ES-I3 (cell line): ENCODE measurements at regions not wholly inside any gene's neighbourhood (a gene's known extent, or its start where the extent isn't known, plus 50 kb on each side); places are given as distances from the start of the nearest gene placed in this dataset.

Experiments
- H3K36me3 ChIP-seq: 2 replicates; pipeline ENCODE4 v1.6.1; 2013; ENCODE audit warnings: mild to moderate bottlenecking, low read length, control low read depth, moderate library complexity; ENCODE audit not compliant: insufficient read depth
- H3K4me1 ChIP-seq: 2 replicates; pipeline ENCODE4 v1.6.1; 2013; ENCODE audit warnings: mild to moderate bottlenecking, control low read depth, low read length; ENCODE audit not compliant: insufficient read depth
- H3K9ac ChIP-seq: 2 replicates; pipeline ENCODE4 v1.6.1; 2013; ENCODE audit warnings: low read depth, mild to moderate bottlenecking, low read length, moderate library complexity
- H3K9me3 ChIP-seq: 2 replicates; pipeline ENCODE4 v1.6.1; 2013; ENCODE audit warnings: mild to moderate bottlenecking, low read length, moderate library complexity; ENCODE audit not compliant: control insufficient read depth, insufficient read depth

GRCh38 chr5:167488371-167488770, 803.1 kb upstream of the WWC1 start:
- Histone ChIP-seq H3K36me3 (no peaks in the 10 kb centered on the region), H3K9me3 (no peaks in the 10 kb centered on the region), H3K9ac (no peak overlapping the region), H3K4me1 (no peaks in the 10 kb centered on the region)

DNA sequence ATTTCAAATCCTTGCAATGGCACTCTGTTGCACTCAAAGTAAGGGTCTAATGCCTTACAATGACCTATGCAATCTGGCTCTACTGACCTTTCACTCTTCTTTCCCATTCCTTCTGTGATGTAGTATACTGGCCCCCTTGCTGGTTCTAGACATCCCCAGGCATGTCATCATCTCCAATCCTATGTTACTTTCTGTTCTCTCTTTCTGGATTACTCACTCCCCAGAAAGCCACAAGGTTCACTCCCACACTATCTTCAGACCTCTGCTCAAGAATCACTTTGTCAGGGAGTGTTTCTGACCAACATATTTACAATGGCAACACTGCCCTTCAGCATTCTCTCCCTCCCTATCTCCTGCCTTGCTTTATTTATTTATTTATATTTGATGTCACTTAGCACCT, 802.2 kb upstream of the WWC1 start:
- no peaks in the 10 kb centered on the region for H3K9me3 ChIP-seq
- no peaks in the 10 kb centered on the region for H3K36me3 ChIP-seq
- no peak overlapping the region for H3K9ac ChIP-seq
- H3K4me1 ChIP-seq = no peaks in the 10 kb centered on the region

DNA sequence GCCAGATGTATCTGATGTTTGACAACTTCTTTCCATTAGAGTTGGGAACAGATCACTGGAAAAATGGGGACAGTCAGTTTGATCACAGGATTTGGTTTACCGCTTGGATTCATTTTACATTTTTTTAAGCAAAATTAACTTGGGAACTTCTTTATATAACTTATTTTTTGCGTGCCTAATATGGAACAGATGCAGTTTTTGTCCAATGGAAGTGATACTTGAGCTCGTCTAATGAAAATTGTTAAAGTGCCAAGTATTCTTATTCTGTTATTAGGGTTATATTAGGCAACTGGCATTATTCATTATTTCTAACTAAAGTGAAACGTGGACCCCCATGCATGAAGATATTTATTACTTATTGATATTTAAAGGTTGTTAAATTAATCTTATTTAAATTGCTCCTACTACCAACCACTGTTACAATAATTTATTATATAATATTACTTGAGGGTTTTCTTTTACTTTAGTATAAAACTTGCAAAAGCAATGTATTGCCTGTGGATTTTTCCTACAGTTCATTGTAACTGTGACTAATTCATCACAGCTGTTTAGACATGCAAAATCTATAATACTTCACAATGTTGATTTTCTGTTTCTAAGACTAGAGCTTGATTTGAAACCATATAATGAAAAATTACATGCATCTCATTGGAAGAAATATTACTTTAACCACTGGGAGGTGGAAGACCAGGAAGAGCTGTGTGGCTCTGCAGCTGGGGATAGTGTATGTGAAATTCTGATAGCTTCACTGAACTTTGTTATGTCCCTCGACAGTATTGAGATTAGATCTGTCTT, 787.3 kb upstream of the WWC1 start:
- H3K9ac ChIP-seq = no peak overlapping the region
- H3K36me3 ChIP-seq = no peaks in the 10 kb centered on the region
- H3K9me3 ChIP-seq = no peaks in the 10 kb centered on the region
- H3K4me1 ChIP-seq = no peaks in the 10 kb centered on the region

DNA sequence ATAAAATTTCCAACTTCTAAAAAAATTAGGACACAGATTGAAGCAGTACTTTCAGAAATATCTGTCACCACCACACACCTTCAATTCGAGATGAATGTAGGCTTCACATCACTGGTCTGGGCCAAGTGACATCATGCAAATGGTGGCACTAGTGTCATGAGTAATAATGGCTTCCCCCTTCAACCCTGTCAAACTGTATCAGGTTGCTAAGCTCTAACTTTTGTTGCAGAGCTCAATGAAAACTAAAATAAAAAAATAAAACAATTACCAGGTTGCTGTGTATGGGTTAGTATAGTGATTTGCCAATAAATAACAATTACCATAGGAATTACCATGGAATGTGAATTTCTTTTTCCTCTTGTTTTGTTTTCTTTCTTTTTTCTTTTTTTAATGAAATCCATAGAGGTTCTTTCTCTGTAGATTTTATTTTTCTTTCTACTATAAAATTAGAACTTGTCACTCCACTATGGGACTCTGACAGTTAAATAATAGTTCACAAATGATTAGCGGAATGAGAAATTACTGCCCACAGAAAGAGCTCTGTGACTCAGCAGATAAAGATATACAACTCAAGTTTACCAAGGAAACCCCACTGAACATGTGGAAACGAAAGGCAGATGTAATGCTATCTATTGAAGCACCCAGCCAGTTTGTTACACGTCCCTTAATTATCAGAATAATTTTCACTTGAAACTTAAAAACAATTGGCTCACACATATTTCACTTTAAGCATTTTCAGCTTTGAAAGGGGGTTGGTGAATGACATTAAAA, 783.8 kb upstream of the WWC1 start:
- H3K4me1 ChIP-seq = peaks cover 25% of the 10 kb centered on the region
- H3K9ac ChIP-seq = no peak overlapping the region
- H3K36me3 ChIP-seq = no peaks in the 10 kb centered on the region
- no peaks in the 10 kb centered on the region for H3K9me3 ChIP-seq

DNA sequence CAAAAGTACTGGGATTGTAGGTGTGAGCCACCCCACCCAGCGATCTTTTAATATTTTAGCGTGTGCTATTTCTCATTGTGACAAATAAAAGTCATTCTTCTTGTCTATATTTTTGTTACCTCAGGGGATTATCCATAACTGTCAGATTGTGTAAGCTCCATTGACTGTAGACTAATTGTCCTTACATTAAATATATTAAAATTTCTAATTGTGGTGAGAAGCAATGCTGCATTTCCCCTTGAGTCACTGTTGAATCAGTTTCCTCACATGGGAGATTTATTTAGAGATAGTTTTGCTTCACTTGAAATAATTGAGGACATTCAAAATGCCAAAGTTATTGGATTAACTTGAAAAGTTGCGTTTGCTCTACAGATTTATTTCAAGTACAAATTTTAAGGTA, 782.4 kb upstream of the WWC1 start:
- Histone ChIP-seq H3K9ac (no peak overlapping the region), H3K4me1 (peaks cover 28% of the 10 kb centered on the region), H3K36me3 (no peaks in the 10 kb centered on the region), H3K9me3 (no peaks in the 10 kb centered on the region)

DNA sequence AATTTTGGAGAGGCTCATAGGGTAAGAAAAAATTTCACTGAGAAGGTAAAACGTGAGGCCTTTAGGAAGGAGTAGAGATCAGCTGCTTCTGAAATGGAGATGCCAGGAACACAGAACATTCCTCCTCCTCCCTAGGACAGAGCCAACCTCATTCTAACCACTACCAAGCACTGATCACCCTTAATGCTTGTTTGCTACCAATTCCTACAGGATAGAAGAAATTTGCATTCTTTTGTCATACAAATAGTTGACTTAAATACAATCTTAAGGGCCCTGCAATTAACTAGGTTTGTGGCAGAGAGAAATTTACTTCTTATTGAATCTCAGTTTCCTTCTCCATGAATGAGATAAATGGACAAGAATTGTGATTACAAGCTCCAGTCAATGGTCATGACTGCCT, 780.2 kb upstream of the WWC1 start:
- Histone ChIP-seq H3K9ac (no peak overlapping the region; the same call in 1 of the 2 replicates), H3K36me3 (no peaks in the 10 kb centered on the region), H3K4me1 (peaks cover 28% of the 10 kb centered on the region), H3K9me3 (no peaks in the 10 kb centered on the region; the same call in 1 of the 2 replicates)

DNA sequence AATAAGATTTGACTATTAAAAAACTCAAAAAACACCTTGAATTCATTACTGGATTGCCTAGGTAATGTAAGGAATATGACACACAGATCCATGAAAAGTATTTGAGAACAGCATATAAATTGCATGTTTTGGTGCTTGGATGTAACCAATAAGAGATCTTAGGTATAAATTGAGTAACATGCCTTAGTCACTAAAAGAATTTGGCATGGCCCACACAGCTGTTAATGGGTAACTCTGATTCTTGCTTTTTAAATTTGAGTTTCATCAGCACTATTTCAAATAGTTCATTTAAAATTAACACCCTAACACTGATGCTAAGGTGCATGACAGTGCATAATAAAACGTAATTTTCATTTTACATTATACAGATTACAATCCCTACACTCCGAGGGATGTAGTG, 779.3 kb upstream of the WWC1 start:
- Histone ChIP-seq H3K4me1 (peaks cover 31% of the 10 kb centered on the region), H3K9ac (no peak overlapping the region), H3K36me3 (no peaks in the 10 kb centered on the region), H3K9me3 (no peaks in the 10 kb centered on the region; the same call in 1 of the 2 replicates)

GRCh38 chr5:167513381-167513780, 778.1 kb upstream of the WWC1 start:
- H3K9me3 ChIP-seq = no peaks in the 10 kb centered on the region; the same call in 1 of the 2 replicates
- H3K9ac ChIP-seq = no peak overlapping the region
- H3K36me3 ChIP-seq = no peaks in the 10 kb centered on the region
- peaks cover 35% of the 10 kb centered on the region for H3K4me1 ChIP-seq

GRCh38 chr5:167514461-167514860, 777.0 kb upstream of the WWC1 start:
- Histone ChIP-seq H3K9ac (no peak overlapping the region), H3K9me3 (no peaks in the 10 kb centered on the region; the same call in 1 of the 2 replicates), H3K4me1 (peaks cover 35% of the 10 kb centered on the region), H3K36me3 (no peaks in the 10 kb centered on the region)

- Histone ChIP-seq H3K9me3 (peaks cover 16% of the 10 kb centered on the region), H3K9ac (no peak overlapping the region), H3K36me3 (no peaks in the 10 kb centered on the region), H3K4me1 (peaks cover 3% of the 10 kb centered on the region; the same call in 1 of the 2 replicates)
Measured at GRCh38 chr5:167525004-167525403, 766.4 kb upstream of the WWC1 start.

- Histone ChIP-seq H3K9ac (no peak overlapping the region), H3K36me3 (no peaks in the 10 kb centered on the region), H3K4me1 (peaks cover 11% of the 10 kb centered on the region; the same call in 1 of the 2 replicates), H3K9me3 (no peaks in the 10 kb centered on the region)
Measured at GRCh38 chr5:167528651-167529050, 762.8 kb upstream of the WWC1 start.

DNA sequence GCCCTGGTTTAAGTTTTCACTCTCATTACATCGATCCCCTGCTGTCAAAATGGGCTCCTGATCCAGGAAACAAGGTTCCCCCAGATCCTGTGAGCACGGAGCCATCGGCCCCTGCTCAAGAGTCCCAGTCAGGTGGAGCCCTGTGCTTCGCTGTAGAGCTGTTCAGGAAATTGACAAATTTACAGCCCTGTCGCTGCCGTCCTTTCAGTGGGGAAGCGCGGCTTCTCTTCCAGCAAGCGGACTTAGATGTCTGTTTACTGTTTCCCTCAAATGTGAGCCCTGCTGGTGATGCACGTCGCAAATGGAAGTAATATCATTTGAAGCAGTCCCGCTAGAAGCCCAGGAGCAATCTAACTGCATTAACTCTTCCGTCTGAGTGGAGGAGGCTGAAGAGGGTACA, 760.9 kb upstream of the WWC1 start:
- Histone ChIP-seq H3K9me3 (no peaks in the 10 kb centered on the region; the same call in 1 of the 2 replicates), H3K9ac (no peak overlapping the region), H3K4me1 (peaks cover 21% of the 10 kb centered on the region)

DNA sequence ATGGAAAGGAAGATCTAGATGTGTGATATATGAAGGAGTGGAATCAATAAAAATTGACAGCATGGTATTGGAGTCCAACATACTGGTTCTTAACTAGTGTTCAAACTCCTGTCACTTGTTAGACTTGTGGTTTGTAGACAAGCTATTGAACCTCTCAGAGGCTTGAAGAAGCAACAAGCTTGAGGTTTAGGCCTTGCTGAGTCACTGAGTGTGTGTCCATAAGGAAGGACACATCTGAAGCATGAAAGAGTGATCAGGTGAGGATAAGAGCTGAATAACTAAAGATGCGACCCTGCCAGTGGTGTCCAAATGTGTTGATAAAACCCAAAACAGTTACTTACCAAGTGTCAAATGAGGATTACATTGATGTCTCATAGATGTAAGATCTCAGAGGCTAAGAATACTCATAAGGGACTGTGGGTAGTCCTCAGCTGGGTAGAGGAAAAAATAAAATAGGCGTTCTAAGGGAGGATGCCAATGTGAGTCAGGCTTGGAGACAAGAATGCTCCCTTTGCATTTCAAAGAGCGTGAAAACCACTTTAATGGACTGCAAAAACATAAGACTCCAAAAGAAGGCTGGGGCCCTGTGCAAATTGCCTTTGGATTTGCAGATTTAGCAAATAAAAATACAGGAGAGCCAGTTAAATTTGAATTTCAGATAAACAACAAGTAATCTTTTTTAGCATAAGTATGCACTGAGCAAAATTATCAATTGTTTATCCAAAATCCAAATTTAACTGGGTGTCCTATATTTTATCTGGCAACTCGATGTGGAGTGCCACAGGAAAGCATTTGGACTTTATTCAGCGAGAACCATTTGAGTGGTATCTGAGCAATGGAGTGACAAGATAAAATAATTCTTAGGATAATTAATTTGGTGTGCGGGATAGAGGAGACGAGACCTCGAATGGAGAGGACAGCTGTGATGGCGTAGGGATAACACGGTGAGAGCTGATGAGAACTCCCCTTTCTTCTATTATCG, 757.3 kb upstream of the WWC1 start:
- Histone ChIP-seq H3K9me3 (peaks cover 3% of the 10 kb centered on the region; the same call in 1 of the 2 replicates), H3K4me1 (peaks cover 18% of the 10 kb centered on the region), H3K36me3 (no peaks in the 10 kb centered on the region; the same call in 1 of the 2 replicates), H3K9ac (no peak overlapping the region)

More for the DNA sequence above, 760.9 kb upstream of the WWC1 start:
- no peaks in the 10 kb centered on the region for H3K36me3 ChIP-seq

GRCh38 chr5:167539747-167540146, 751.7 kb upstream of the WWC1 start:
- Histone ChIP-seq H3K36me3 (no peaks in the 10 kb centered on the region; the same call in 1 of the 2 replicates), H3K9me3 (peaks cover 3% of the 10 kb centered on the region; the same call in 1 of the 2 replicates), H3K4me1 (0 out of 2 replicates have a peak, but pooled peaks cover 3% of the 10 kb centered on the region), H3K9ac (no peak overlapping the region)
